GM23338 (cell line): ENCODE measurements at regions not wholly inside any gene's neighbourhood (a gene's known extent, or its start where the extent isn't known, plus 50 kb on each side); places are given as distances from the start of the nearest gene placed in this dataset.

ENCODE experiments used
- ATAC-seq: fragments of 200-7000 bp; cut with Tn5 transposase; 3 replicates; pipeline ENCODE4 v1.9.1; 2020
- DNase-seq: peaks from one replicate; pipeline ENCODE4 v3.0.0-alpha.2; 2015; ENCODE audit warnings: low spot score
- H2AFZ ChIP-seq: fragments of 200-600 bp; sonication (generic); 2 replicates; pipeline ENCODE4 v1.8.0; 2016; ENCODE audit warnings: antibody characterized with exemption, mild to moderate bottlenecking, moderate library complexity
- H3F3A ChIP-seq: fragments of 200-600 bp; sonication (generic); replicated peaks from 2 replicates; pipeline ENCODE4 v1.8.0; 2017; ENCODE audit warnings: antibody characterized with exemption, mixed run types, low read depth
- H3K27ac ChIP-seq: fragments of 200-600 bp; sonication (generic); 2 replicates; pipeline ENCODE4 v1.6.1; 2016; ENCODE audit warnings: low read depth
- H3K27me3 ChIP-seq: fragments of 200-600 bp; sonication (generic); 2 replicates; pipeline ENCODE4 v1.8.0; 2016; ENCODE audit warnings: mild to moderate bottlenecking, mixed run types, moderate library complexity; ENCODE audit not compliant: insufficient read depth
- H3K36me3 ChIP-seq: fragments of 200-600 bp; sonication (generic); 2 replicates; pipeline ENCODE4 v1.8.0; 2016; ENCODE audit warnings: mild to moderate bottlenecking; ENCODE audit not compliant: insufficient read depth
- H3K4me1 ChIP-seq: fragments of 200-600 bp; sonication (generic); 2 replicates; pipeline ENCODE4 v1.8.0; 2016; ENCODE audit warnings: mild to moderate bottlenecking, moderate library complexity; ENCODE audit not compliant: insufficient read depth
- H3K4me2 ChIP-seq: fragments of 200-600 bp; sonication (generic); 2 replicates; pipeline ENCODE4 v1.7.1; 2017; ENCODE audit warnings: mixed run types
- H3K4me3 ChIP-seq: fragments of 200-600 bp; sonication (generic); 2 replicates; pipeline ENCODE4 v1.6.1; 2016; ENCODE audit warnings: mixed run types
- H3K79me2 ChIP-seq: fragments of 200-600 bp; sonication (generic); replicated peaks from 2 replicates; pipeline ENCODE4 v1.8.0; 2017; ENCODE audit warnings: mild to moderate bottlenecking; ENCODE audit not compliant: insufficient read depth
- H3K9me2 ChIP-seq: fragments of 200-600 bp; sonication (generic); 2 replicates; pipeline ENCODE4 v1.8.0; 2017; ENCODE audit not compliant: insufficient read depth
- H4K20me1 ChIP-seq: fragments of 200-600 bp; sonication (generic); replicated peaks from 2 replicates; pipeline ENCODE4 v1.8.0; 2017; ENCODE audit warnings: mild to moderate bottlenecking; ENCODE audit not compliant: insufficient read depth
- H3K27ac Mint-ChIP-seq: 2 replicates; pipeline ENCODE4 v1.8.0; 2020; ENCODE audit warnings: inconsistent platforms, mild to moderate bottlenecking, moderate library complexity, mixed read lengths
- H3K27me3 Mint-ChIP-seq: 3 replicates; pipeline ENCODE4 v1.8.0; 2022; ENCODE audit warnings: low read depth, mild to moderate bottlenecking, moderate library complexity, mixed read lengths, inconsistent platforms; ENCODE audit not compliant: insufficient read depth, poor library complexity
- H3K36me3 Mint-ChIP-seq: 3 replicates; pipeline ENCODE4 v1.8.0; 2021; ENCODE audit warnings: low read depth, mild to moderate bottlenecking, inconsistent platforms, moderate library complexity, mixed read lengths
- H3K4me1 Mint-ChIP-seq: 3 replicates; pipeline ENCODE4 v1.8.0; 2020; ENCODE audit warnings: mild to moderate bottlenecking, inconsistent platforms, mixed read lengths
- H3K4me3 Mint-ChIP-seq: 3 replicates; pipeline ENCODE4 v1.8.0; 2021; ENCODE audit warnings: moderate library complexity, mild to moderate bottlenecking, inconsistent platforms, mixed read lengths
- H3K9me3 Mint-ChIP-seq: 3 replicates; pipeline ENCODE4 v1.8.0; 2020; ENCODE audit warnings: moderate library complexity, mild to moderate bottlenecking, inconsistent platforms, mixed read lengths
- CREB1 ChIP-seq: fragments of 250-450 bp; sonication (Bioruptor Pico); IDR thresholded peaks from 2 replicates; pipeline ENCODE4 v1.5.0; 2020; ENCODE audit warnings: low read depth, mild to moderate bottlenecking, moderate library complexity
- EZH2phosphoT487 ChIP-seq: fragments of 200-600 bp; sonication (generic); IDR thresholded peaks from one replicate; pipeline ENCODE4 v1.8.1; 2018; ENCODE audit warnings: antibody characterized with exemption; ENCODE audit not compliant: unreplicated experiment
- JUNB ChIP-seq: IDR thresholded peaks from one replicate; pipeline ENCODE4 v1.6.1; 2016; ENCODE audit warnings: antibody characterized with exemption; ENCODE audit not compliant: unreplicated experiment
- NANOG ChIP-seq: IDR thresholded peaks from 2 replicates; pipeline ENCODE4 v1.6.1; 2016; ENCODE audit warnings: antibody characterized with exemption, borderline replicate concordance
- STAT1 ChIP-seq: IDR thresholded peaks from one replicate; pipeline ENCODE4 v1.6.1; 2016; ENCODE audit warnings: antibody characterized with exemption; ENCODE audit not compliant: unreplicated experiment
- ZNF114 ChIP-seq: fragments of 250-450 bp; sonication (Bioruptor Pico); IDR thresholded peaks from 2 replicates; pipeline ENCODE4 v1.5.0; 2020; ENCODE audit warnings: mild to moderate bottlenecking, moderate library complexity
- ZNF331 ChIP-seq: fragments of 250-450 bp; sonication (Bioruptor Pico); IDR thresholded peaks from 2 replicates; pipeline ENCODE4 v1.5.0; 2020; ENCODE audit warnings: low read depth, mild to moderate bottlenecking, moderate library complexity
- TF ChIP-seq, protein P1 (sequence below): fragments of 250-450 bp; sonication (Bioruptor Pico); IDR thresholded peaks from 2 replicates; pipeline ENCODE4 v1.5.0; 2020; ENCODE audit warnings: mild to moderate bottlenecking, moderate library complexity
- TF ChIP-seq, protein P2 (sequence below), 2 experiments: fragments of 200-600 bp in 1 of 2; sonication (generic) in 1 of 2; conservative IDR thresholded peaks; 2 replicates each; pipeline versions ENCODE4 v1.5.1 to v1.6.1; 2016 to 2017; ENCODE audit warnings: antibody characterized with exemption in 2 of 2, low read depth in 2 of 2, mild to moderate bottlenecking in 2 of 2, moderate library complexity in 1 of 2
- TF ChIP-seq, protein P3 (sequence below): IDR thresholded peaks from one replicate; pipeline ENCODE4 v1.6.1; 2018; ENCODE audit warnings: antibody characterized with exemption; ENCODE audit not compliant: unreplicated experiment
- TF ChIP-seq, protein P4 (sequence below): IDR thresholded peaks from 2 replicates; pipeline ENCODE4 v1.6.1; 2016; ENCODE audit warnings: antibody characterized with exemption

DNA sequence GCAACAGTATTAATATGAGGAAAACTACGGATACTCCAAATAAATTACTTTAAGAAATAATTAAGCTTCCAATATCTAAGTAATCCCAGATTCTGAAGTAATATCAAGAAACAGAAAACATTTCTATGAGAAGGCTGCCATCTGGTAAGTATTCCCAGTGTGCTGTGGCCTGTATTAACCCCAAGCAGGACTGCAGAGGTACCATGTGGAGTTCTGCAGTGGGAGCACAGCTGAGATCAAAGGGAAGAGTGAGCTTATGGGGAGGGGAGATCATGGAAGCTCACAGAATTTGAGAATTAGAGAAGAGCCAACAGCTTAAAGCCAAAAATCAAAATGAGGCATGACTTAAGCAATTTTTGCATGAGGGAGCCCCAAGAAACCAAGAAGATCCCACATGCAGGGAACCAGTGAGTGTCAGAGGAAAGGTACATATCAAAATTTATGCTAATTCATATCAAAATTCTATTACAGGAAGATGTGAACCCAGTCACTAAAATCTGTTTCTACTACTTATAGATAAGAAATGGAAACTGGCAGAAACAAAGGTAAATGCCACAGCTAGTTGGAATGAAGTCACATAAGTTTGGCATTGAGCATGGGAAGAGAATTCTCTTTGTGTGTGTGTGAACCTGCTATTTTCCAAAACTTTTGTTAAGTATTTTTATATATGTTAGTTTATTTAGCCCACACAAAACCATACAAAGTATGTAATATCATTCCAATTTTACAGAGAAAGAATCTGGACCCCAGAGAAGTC lies 62.6 kb upstream of the KITLG start:
- H3K79me2 ChIP-seq: no peaks in the 10 kb centered on the region
- H3K4me3 ChIP-seq: no peak overlapping the region
- H2AFZ ChIP-seq: no peak overlapping the region
- Mint-ChIP-seq H3K36me3 (no peaks in the 10 kb centered on the region), H3K4me3 (no peak overlapping the region), H3K4me1 (peaks cover 11% of the 10 kb centered on the region), H3K27me3 (no peaks in the 10 kb centered on the region), H3K9me3 (no peaks in the 10 kb centered on the region), H3K27ac (no peak overlapping the region)
- no peak overlapping the region for H3K27ac ChIP-seq
- no peaks in the 10 kb centered on the region for H3K36me3 ChIP-seq
- DNase-seq: no peak
- TF ChIP-seq CREB1 (CRISPR knock-in tag): no peak
- no peak for TF ChIP-seq ZNF114 (CRISPR knock-in tag)
- TF ChIP-seq ZNF331 (CRISPR knock-in tag): no peak
- no peak for TF ChIP-seq EZH2phosphoT487
- TF ChIP-seq, protein P1, sequence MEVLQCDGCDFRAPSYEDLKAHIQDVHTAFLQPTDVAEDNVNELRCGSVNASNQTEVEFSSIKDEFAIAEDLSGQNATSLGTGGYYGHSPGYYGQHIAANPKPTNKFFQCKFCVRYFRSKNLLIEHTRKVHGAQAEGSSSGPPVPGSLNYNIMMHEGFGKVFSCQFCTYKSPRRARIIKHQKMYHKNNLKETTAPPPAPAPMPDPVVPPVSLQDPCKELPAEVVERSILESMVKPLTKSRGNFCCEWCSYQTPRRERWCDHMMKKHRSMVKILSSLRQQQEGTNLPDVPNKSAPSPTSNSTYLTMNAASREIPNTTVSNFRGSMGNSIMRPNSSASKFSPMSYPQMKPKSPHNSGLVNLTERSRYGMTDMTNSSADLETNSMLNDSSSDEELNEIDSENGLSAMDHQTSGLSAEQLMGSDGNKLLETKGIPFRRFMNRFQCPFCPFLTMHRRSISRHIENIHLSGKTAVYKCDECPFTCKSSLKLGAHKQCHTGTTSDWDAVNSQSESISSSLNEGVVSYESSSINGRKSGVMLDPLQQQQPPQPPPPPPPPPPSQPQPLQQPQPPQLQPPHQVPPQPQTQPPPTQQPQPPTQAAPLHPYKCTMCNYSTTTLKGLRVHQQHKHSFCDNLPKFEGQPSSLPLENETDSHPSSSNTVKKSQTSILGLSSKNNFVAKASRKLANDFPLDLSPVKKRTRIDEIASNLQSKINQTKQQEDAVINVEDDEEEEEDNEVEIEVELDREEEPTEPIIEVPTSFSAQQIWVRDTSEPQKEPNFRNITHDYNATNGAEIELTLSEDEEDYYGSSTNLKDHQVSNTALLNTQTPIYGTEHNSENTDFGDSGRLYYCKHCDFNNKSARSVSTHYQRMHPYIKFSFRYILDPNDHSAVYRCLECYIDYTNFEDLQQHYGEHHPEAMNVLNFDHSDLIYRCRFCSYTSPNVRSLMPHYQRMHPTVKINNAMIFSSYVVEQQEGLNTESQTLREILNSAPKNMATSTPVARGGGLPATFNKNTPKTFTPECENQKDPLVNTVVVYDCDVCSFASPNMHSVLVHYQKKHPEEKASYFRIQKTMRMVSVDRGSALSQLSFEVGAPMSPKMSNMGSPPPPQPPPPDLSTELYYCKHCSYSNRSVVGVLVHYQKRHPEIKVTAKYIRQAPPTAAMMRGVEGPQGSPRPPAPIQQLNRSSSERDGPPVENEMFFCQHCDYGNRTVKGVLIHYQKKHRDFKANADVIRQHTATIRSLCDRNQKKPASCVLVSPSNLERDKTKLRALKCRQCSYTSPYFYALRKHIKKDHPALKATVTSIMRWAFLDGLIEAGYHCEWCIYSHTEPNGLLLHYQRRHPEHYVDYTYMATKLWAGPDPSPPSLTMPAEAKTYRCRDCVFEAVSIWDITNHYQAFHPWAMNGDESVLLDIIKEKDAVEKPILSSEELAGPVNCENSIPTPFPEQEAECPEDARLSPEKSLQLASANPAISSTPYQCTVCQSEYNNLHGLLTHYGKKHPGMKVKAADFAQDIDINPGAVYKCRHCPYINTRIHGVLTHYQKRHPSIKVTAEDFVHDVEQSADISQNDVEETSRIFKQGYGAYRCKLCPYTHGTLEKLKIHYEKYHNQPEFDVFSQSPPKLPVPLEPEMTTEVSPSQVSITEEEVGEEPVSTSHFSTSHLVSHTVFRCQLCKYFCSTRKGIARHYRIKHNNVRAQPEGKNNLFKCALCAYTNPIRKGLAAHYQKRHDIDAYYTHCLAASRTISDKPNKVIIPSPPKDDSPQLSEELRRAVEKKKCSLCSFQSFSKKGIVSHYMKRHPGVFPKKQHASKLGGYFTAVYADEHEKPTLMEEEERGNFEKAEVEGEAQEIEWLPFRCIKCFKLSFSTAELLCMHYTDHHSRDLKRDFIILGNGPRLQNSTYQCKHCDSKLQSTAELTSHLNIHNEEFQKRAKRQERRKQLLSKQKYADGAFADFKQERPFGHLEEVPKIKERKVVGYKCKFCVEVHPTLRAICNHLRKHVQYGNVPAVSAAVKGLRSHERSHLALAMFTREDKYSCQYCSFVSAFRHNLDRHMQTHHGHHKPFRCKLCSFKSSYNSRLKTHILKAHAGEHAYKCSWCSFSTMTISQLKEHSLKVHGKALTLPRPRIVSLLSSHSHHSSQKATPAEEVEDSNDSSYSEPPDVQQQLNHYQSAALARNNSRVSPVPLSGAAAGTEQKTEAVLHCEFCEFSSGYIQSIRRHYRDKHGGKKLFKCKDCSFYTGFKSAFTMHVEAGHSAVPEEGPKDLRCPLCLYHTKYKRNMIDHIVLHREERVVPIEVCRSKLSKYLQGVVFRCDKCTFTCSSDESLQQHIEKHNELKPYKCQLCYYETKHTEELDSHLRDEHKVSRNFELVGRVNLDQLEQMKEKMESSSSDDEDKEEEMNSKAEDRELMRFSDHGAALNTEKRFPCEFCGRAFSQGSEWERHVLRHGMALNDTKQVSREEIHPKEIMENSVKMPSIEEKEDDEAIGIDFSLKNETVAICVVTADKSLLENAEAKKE (CRISPR knock-in tag): no peak
- TF ChIP-seq STAT1: no peak
- TF ChIP-seq, protein P2, sequence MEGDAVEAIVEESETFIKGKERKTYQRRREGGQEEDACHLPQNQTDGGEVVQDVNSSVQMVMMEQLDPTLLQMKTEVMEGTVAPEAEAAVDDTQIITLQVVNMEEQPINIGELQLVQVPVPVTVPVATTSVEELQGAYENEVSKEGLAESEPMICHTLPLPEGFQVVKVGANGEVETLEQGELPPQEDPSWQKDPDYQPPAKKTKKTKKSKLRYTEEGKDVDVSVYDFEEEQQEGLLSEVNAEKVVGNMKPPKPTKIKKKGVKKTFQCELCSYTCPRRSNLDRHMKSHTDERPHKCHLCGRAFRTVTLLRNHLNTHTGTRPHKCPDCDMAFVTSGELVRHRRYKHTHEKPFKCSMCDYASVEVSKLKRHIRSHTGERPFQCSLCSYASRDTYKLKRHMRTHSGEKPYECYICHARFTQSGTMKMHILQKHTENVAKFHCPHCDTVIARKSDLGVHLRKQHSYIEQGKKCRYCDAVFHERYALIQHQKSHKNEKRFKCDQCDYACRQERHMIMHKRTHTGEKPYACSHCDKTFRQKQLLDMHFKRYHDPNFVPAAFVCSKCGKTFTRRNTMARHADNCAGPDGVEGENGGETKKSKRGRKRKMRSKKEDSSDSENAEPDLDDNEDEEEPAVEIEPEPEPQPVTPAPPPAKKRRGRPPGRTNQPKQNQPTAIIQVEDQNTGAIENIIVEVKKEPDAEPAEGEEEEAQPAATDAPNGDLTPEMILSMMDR (conservative IDR thresholded peaks at IDR 0.05; ENCODE audit: low read depth in 2 of 2): no peak
- TF ChIP-seq, protein P3, sequence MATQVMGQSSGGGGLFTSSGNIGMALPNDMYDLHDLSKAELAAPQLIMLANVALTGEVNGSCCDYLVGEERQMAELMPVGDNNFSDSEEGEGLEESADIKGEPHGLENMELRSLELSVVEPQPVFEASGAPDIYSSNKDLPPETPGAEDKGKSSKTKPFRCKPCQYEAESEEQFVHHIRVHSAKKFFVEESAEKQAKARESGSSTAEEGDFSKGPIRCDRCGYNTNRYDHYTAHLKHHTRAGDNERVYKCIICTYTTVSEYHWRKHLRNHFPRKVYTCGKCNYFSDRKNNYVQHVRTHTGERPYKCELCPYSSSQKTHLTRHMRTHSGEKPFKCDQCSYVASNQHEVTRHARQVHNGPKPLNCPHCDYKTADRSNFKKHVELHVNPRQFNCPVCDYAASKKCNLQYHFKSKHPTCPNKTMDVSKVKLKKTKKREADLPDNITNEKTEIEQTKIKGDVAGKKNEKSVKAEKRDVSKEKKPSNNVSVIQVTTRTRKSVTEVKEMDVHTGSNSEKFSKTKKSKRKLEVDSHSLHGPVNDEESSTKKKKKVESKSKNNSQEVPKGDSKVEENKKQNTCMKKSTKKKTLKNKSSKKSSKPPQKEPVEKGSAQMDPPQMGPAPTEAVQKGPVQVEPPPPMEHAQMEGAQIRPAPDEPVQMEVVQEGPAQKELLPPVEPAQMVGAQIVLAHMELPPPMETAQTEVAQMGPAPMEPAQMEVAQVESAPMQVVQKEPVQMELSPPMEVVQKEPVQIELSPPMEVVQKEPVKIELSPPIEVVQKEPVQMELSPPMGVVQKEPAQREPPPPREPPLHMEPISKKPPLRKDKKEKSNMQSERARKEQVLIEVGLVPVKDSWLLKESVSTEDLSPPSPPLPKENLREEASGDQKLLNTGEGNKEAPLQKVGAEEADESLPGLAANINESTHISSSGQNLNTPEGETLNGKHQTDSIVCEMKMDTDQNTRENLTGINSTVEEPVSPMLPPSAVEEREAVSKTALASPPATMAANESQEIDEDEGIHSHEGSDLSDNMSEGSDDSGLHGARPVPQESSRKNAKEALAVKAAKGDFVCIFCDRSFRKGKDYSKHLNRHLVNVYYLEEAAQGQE: no peak
- no peak for TF ChIP-seq JUNB
- no peak for TF ChIP-seq NANOG
- TF ChIP-seq, protein P4, sequence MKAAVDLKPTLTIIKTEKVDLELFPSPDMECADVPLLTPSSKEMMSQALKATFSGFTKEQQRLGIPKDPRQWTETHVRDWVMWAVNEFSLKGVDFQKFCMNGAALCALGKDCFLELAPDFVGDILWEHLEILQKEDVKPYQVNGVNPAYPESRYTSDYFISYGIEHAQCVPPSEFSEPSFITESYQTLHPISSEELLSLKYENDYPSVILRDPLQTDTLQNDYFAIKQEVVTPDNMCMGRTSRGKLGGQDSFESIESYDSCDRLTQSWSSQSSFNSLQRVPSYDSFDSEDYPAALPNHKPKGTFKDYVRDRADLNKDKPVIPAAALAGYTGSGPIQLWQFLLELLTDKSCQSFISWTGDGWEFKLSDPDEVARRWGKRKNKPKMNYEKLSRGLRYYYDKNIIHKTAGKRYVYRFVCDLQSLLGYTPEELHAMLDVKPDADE: no peak
- no peak overlapping the region for H3K4me2 ChIP-seq
- H3K9me2 ChIP-seq: no peaks in the 10 kb centered on the region
- no peaks in the 10 kb centered on the region for H3F3A ChIP-seq
- H3K27me3 ChIP-seq: no peaks in the 10 kb centered on the region
- no peak for ATAC-seq
- H3K4me1 ChIP-seq: peaks cover 6% of the 10 kb centered on the region; the same call in 1 of the 2 replicates
- no peaks in the 10 kb centered on the region for H4K20me1 ChIP-seq
